ENCODE measurements at regions not wholly inside any gene's neighbourhood (a gene's known extent, or its start where the extent isn't known, plus 50 kb on each side); places are given as distances from the start of the nearest gene placed in this dataset.
A peak's percentile ranks its signal among the peaks of the same experiment; 100 is the strongest.
"Not testable (repeated sequence)": the region's sequence is repeated elsewhere in the genome, so short reads cannot be mapped to it uniquely, and the experiment has no call there.

GRCh38 chr6:125639466-125640020, 109.9 kb upstream of the HEY2 start:
- peaks cover 27% of the 10 kb centered on the region for H3K4me1 Mint-ChIP-seq
- TF ChIP-seq CTCF (IDR thresholded peaks at IDR 0.05; ENCODE audit: unreplicated experiment in 3 of 3), result no peak
- no peaks in the 10 kb centered on the region for H3K9me3 Mint-ChIP-seq
- H3K27me3 Mint-ChIP-seq (ENCODE audit: low read depth), result no peaks in the 10 kb centered on the region
- H3K4me3 Mint-ChIP-seq, result no peak overlapping the region
- H3K27ac Mint-ChIP-seq, result peak overlapping the region in 2 of 3 experiments; percentile 48 to 52
- no peaks in the 10 kb centered on the region for H3K36me3 Mint-ChIP-seq (ENCODE audit: low read depth)

DNA sequence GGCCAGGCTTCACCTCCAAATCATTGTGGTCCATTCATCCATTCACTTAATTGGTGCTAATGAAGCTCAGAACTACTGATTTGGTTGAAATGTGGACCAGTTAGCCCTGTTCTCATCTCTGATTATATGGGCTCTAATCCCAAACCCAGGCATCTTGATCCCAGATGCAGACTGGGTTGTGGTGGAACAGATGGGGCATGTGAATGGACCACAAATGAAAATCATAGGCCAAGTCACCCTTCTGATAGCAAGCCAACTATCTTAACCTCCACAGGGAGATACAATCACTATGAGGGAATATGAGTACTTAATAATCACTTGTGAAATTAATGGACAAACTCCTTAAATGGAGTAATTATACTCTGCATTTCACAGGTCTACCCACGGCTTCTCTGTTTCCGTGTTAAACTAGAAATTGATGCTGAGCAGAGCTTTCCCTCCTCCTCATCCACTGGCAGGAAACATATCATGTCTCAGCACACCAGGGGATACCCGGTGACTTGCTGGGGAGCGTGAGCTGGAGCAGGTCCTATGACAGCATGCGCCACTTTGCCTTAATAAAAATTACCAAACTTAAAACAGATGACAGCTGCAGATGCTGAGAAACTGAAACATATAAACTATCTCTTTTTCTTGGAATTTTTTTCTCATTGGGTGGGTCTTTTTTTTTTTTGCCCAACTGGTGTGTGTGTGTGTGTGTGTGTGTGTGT, 108.8 kb upstream of the HEY2 start:
- Mint-ChIP-seq H3K27ac (peak overlapping the region in 1 of 3 experiments; percentile 48), H3K4me1 (peaks cover 27% of the 10 kb centered on the region), H3K4me3 (no peak overlapping the region), H3K36me3 (ENCODE audit: low read depth) (no peaks in the 10 kb centered on the region), H3K9me3 (no peaks in the 10 kb centered on the region), H3K27me3 (ENCODE audit: low read depth) (peaks cover 3% of the 10 kb centered on the region)
- TF ChIP-seq CTCF (IDR thresholded peaks at IDR 0.05; ENCODE audit: unreplicated experiment in 3 of 3), result no peak

- H3K27me3 Mint-ChIP-seq (ENCODE audit: low read depth); H3K9me3 Mint-ChIP-seq; H3K36me3 Mint-ChIP-seq (ENCODE audit: low read depth); H3K4me3 Mint-ChIP-seq; H3K27ac Mint-ChIP-seq: not testable (repeated sequence)
- H3K4me1 Mint-ChIP-seq, result peaks cover 22% of the 10 kb centered on the region
Observed at GRCh38 chr6:125643967-125644661, 105.3 kb upstream of the HEY2 start.

GRCh38 chr6:125647391-125647790, 102.0 kb upstream of the HEY2 start:
- Mint-ChIP-seq H3K4me3 (no peak overlapping the region), H3K4me1 (no peaks in the 10 kb centered on the region), H3K36me3 (ENCODE audit: low read depth) (no peaks in the 10 kb centered on the region), H3K9me3 (no peaks in the 10 kb centered on the region), H3K27me3 (ENCODE audit: low read depth) (peaks cover 3% of the 10 kb centered on the region), H3K27ac (no peak overlapping the region)
- no peak for TF ChIP-seq CTCF (IDR thresholded peaks at IDR 0.05; ENCODE audit: unreplicated experiment in 3 of 3)

- H3K27me3 Mint-ChIP-seq (ENCODE audit: low read depth); H3K9me3 Mint-ChIP-seq; H3K27ac Mint-ChIP-seq; H3K36me3 Mint-ChIP-seq (ENCODE audit: low read depth); H3K4me3 Mint-ChIP-seq; H3K4me1 Mint-ChIP-seq: not testable (repeated sequence)
Observed at GRCh38 chr6:125653752-125654151, 95.7 kb upstream of the HEY2 start.

- peaks cover 11% of the 10 kb centered on the region for H3K4me1 Mint-ChIP-seq
- no peaks in the 10 kb centered on the region for H3K9me3 Mint-ChIP-seq
- no peak for TF ChIP-seq CTCF (IDR thresholded peaks at IDR 0.05; ENCODE audit: unreplicated experiment in 3 of 3)
- H3K27me3 Mint-ChIP-seq (ENCODE audit: low read depth), result peaks cover 4% of the 10 kb centered on the region
- H3K4me3 Mint-ChIP-seq, result no peak overlapping the region
- H3K27ac Mint-ChIP-seq, result no peak overlapping the region
- no peaks in the 10 kb centered on the region for H3K36me3 Mint-ChIP-seq (ENCODE audit: low read depth)
Observed at GRCh38 chr6:125655511-125655910, 93.9 kb upstream of the HEY2 start.
